MM.1S (cell line): ENCODE measurements at regions not wholly inside any gene's neighbourhood (a gene's known extent, or its start where the extent isn't known, plus 50 kb on each side); places are given as distances from the start of the nearest gene placed in this dataset.

Source experiments
- EZH2 ChIP-seq: fragments of 300-600 bp; sonication (generic); optimal IDR thresholded peaks from 2 replicates; pipeline ENCODE3; 2017; ENCODE audit warnings: low read depth, mild to moderate bottlenecking, antibody characterized with exemption, low read length, mixed read lengths
- EZH2phosphoT487 ChIP-seq: fragments of 300-600 bp; sonication (generic); IDR thresholded peaks from 2 replicates; pipeline ENCODE4 v1.6.1; 2018; ENCODE audit warnings: antibody characterized with exemption, low read length
- TF ChIP-seq, protein P1 (sequence below): fragments of 300-600 bp; sonication (generic); IDR thresholded peaks from 2 replicates; pipeline ENCODE4 v1.5.1; 2016; ENCODE audit warnings: antibody characterized with exemption, low read length, mixed read lengths

DNA sequence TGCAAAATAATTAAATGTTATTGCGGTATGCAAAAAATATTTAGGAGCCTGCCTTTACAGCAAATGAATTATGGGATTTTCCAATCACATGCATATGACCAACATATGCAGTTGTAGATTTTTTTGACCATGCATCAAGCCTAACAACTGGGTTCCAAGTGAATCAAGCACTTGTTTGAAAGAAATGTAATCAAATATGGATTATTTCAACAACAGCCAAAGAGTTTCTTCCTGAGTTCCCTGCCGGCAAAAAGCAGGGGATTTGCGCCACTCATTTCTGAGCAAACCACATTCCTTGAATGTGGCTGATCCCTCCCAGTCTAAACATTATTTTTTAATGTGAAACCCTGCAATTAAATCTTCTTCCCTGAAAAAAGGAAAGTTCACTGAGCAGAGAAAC is 100.1 kb upstream of the ADTRP start:
- TF ChIP-seq EZH2 (no peak), EZH2phosphoT487 (no peak)
- TF ChIP-seq, protein P1, sequence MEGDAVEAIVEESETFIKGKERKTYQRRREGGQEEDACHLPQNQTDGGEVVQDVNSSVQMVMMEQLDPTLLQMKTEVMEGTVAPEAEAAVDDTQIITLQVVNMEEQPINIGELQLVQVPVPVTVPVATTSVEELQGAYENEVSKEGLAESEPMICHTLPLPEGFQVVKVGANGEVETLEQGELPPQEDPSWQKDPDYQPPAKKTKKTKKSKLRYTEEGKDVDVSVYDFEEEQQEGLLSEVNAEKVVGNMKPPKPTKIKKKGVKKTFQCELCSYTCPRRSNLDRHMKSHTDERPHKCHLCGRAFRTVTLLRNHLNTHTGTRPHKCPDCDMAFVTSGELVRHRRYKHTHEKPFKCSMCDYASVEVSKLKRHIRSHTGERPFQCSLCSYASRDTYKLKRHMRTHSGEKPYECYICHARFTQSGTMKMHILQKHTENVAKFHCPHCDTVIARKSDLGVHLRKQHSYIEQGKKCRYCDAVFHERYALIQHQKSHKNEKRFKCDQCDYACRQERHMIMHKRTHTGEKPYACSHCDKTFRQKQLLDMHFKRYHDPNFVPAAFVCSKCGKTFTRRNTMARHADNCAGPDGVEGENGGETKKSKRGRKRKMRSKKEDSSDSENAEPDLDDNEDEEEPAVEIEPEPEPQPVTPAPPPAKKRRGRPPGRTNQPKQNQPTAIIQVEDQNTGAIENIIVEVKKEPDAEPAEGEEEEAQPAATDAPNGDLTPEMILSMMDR = no peak
